ENCODE measurements at regions not wholly inside any gene's neighbourhood (a gene's known extent, or its start where the extent isn't known, plus 50 kb on each side); places are given as distances from the start of the nearest gene placed in this dataset.

GRCh38 chr13:31444266-31444856 is 244.6 kb downstream of the B3GLCT start (continued):
- TF ChIP-seq CHD7 (IDR thresholded peaks at IDR 0.05; ENCODE audit: insufficient replicate concordance, low read length) (no peak), CBX5 (IDR thresholded peaks at IDR 0.05; ENCODE audit: low read depth, low read length) (no peak), GTF2F1 (IDR thresholded peaks at IDR 0.05; ENCODE audit: borderline replicate concordance, low read depth, low read length) (no peak)
